Activated T-cell treated with anti-CD3 and anti-CD28 coated beads for 24 hours (primary cell): ENCODE measurements at regions not wholly inside any gene's neighbourhood (a gene's known extent, or its start where the extent isn't known, plus 50 kb on each side); places are given as distances from the start of the nearest gene placed in this dataset.

Source experiments
- DNase-seq: peaks from one replicate; pipeline ENCODE4 v3.0.0-alpha.2; 2020; ENCODE audit warnings: low read depth

DNA sequence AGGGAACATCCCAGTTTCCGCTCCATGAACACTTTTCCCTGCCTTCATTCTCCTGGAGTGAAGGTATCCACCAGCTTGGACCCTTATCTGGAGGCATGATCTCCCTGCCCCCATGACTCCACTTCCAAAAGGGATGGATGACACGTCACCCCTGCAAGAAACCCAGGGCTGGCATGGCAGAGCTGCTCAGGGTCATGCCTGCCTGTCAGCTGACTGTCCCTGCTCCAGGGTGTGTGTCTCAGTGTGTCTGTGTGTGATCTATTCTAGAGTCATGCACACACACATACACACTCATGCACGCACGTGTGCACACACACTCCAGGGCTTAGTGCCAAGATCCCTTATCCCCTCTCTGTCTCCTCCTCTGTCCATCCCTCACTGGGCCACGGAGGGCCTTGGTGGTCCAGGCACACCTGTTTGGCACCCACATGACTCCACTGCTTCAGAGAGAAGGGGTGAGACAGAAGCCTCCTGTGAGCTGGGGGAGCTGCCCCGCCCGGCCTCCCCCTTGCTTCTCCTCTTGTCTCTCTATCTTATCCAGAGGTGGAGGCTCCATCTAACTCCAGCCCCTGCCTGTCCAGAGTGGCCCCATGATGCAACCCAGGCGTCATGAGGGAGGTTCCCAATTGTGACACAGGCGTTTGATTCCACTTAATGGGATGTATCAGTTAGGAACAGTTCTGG is 290.9 kb downstream of the CDC5L start:
- DNase-seq: no peak

DNA sequence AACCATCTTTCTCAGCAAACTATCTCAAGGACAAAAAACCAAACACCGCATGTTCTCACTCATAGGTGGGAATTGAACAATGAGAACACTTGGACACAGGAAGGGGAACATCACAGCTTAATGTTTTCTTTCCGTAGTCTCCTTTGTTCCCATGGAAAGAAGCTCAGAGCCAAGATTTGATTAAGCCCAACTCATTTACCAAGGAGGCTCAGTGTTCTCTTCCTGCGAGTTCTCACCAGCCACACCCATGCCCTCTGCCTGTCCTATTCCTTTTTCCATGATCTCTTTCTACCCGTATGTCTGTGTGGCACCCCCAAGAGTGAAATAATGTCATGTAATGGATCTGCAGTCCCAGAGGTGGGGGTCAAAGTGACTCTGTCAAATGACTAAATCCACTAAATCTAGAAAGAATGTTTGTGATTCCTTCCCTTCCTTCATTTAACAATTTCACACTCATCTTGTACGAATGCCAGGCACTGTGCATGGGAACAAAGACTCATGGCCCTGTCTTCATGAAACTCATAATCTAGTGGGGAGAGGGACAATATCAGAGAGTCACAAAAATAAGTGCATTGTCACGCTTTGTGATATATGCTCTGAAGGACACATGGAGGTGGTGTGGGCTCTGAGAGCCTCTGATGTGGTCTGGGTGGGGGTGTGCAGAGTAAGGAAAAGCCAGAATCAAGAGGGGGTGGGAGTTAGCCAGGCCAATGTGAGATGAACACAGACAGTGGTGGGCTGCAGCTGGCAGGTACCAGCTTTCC is 292.1 kb downstream of the CDC5L start:
- DNase-seq: no peak

DNA sequence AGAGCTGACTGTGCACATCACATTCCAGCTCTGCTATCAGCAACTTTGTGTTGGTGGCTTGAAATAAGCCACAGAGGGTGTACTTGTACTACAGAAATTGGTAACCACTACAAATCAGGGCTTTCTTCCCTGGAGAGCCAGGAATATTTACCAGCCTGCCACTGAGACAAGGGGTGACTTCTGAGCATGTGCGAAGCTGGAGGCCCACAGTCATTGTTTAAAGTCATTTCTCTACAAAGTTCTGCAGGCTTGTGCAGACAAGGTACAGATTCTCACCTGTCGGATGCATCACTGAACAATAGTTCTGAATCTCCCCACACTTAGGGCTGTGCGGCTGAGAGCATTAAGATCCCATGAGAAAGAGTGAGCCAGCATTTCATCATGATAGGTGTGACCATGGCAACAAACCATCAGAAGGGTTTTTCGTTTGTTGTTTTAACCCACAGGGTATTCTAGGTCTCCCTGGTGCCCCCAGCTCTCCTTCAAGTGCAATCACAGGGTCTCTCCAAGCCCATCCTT is 292.8 kb downstream of the CDC5L start:
- no peak for DNase-seq

DNA sequence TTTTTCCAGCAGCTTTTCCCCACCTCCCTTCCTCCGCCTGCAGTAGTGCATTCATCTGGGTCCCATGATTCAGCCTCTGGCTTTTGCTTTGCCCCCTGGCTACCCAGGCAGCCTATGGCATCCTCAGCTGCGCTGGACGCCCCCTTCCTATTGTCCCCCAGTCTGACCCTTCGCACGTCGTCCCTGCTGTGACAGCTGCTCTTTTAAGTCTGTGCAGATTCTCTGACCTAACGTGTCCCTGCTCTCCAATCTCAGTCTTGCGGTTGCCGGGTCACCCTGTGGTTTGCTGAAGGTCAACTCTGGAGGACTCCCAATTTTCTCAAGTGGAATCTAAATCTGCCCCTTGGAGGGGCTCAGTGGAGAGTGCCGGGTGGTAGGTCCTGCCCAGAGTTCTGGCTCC is 294.3 kb downstream of the CDC5L start:
- no peak for DNase-seq

DNA sequence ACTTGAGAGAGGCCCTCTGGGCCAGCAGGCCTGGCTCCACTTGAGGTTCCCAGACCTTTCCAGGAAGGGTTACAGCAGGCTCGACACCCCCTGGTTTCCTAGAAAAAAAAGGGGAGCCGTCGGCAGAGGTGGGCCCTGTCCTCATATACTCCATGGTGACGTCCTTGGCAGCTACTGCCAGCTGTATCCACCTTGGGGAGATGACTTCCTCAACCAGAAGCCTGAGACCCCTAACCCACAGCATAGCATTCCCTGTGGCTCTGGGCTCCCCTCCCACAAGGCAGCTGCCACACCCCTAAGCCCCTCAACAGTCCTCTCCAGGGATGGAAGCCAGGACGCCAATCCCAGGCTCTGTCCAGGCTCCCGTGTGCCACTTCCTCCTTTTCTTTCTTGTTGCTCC is 294.8 kb downstream of the CDC5L start:
- DNase-seq: no peak

DNA sequence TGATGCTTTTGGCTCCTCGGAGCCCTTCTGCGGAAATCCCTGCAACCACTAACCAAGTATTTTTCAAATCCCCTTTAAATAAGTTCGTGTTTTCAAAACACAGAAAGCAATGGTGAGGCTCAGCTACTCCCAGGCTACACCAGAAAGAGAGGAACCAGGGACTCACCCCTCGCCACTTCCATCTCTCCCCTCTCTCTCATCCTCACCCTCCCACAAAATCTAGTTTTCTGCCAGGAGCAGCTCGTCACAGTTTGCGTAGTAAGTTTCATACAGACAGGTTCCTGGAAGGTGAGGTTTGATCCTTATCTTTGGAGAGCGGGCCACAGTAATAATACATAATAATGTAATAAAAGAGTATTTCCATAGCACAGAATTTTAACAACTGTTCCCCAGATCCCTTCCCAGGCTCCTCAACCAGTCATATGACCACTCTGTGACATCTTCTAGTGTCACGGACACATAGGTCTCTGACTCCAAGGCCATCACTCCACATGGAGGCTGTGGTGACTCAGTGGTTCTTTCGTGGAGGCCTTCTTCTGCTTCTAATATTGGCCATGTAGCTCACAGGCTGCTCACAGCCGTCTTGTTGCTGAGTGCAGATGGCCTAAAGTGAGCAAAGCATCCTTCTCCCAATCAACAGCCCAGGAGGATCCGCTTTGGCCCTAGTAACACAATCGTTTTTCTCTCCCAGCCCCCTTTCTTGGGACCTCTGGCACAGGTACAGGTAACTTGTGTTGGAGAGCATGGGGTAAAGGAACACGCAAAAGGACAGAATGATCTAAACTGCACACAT is 295.7 kb downstream of the CDC5L start:
- no peak for DNase-seq

DNA sequence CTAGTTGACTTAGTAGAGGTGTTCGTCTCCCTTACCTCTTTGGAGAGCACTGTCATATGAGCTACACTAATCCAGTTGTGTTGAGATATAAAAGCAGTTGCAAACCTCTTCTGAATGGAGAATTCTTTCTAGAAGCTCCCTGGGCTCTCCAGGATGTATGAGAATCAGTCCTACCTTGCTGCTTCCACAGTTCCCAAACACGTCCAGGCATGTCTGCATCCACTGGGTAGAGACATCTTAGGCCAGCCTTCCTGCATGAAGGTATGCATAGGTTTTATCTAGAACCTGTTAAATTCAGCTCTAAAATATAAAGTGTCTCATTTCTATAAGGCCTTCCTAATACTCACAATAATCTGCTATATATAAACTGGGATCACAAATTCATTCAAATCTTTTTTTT is 297.7 kb downstream of the CDC5L start:
- DNase-seq: no peak

DNA sequence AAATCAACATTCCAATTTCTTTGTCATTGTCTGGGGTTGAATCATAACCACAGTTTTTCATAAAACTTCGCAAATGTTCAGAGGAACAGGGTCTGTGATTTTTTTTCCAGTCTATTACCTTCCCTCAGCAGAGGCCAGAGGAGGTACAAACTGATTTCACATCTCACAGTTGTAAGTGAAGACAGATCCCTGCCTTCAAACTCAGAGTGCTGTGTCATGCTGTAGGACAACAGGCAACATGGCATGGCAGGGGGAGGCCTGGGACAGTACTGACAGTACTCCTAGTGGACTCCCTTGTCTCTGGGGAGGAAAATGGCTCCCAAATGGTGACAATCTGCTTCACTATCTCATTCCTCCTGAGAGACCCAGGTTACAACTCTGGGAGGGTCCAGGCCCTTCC is 308.6 kb downstream of the CDC5L start:
- DNase-seq: no peak

DNA sequence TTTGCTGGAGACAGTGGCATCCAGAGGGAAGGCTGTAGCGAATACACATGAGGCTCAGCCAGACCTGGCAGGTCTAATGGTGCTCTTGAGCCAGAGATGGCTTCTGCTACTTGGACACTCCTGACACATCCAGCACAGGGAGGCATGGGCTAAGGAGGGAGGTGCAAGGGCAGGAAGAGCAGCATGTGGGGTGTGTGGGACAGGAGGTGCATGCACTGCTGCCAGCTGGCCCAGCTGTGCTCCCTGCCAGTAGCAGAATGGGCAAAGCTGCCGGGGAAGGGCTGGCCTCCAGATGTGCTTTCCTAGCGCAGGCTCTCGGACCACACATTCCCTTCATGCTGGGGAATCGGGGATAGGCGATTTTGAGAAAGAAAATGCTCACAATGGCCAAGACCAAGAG is 309.2 kb downstream of the CDC5L start:
- DNase-seq: no peak

DNA sequence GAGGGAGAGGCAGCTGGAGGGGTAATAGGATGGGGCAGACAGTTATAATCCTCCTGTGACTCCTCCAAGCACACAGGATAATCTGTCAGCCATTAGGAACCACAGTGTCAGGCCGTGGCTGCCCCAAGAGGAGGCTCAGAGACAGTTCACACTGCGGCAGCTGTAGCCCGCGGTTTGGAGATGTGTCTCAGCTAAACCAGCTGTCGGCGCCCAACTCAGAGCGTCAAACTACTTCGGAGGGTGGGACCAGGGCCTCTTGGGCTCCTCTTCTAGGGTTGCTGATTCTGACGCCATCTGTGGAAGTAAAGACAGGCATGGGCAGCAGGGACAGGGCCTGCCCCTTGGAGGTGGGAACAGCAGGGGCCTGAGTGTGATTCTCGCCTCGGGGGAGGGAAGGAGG is 309.8 kb downstream of the CDC5L start:
- no peak for DNase-seq

DNA sequence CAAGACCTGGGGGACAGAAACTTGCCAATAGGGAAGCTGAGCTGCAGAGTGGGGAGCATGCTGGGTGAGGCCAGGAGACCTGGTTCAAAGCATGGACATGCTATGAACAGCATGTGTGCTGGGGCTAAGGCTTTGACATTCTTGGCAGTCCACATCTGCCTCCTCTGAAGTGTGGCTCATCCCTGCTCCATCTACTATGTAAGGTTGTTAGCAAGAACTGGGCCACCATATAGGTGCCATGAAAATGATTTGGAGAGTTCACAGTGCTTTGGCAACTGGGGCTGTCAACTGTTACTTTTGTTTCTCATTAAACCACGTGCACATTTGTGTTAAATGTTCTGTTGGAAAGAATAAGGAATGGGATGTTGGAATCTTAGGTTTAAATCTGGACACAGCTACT is 311.1 kb downstream of the CDC5L start:
- no peak for DNase-seq

DNA sequence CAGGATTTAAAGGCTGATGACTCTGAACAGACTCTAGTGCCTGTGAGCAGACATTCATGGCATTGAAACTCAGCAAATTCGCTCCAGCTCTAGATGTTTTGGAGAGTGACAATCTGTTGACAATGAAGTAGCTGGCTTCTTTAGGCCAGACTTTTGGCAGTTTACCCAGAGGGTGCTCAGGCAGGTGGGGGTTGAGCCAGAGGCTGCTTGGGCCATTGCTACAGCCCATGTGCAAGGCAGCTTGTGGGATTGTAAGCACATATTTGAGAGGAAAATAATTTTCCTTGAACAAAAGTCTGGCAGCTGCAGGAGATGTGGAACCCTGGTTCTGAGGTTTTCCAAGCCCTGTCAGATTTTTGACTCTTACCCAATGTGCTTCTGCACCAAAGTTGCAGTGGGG is 311.6 kb downstream of the CDC5L start:
- no peak for DNase-seq

DNA sequence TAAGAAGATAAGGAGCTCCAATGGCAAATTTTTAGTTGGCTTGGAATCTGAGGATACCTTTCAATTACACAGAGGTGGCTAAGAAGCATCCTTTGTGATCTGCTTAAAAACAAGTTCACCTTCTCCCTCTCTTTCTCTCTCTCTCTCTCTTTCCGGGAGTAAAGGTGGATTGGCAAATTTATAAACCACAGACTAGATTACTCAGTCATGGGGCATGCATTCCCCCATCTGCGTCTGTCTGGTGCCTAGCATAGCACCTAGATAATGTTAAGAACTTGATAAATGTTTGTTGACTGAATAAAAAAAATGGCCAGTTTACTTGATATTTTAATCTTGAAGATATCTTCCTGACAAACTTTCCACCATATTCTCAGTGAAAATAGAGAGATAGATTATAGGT is 312.3 kb downstream of the CDC5L start:
- no peak for DNase-seq

DNA sequence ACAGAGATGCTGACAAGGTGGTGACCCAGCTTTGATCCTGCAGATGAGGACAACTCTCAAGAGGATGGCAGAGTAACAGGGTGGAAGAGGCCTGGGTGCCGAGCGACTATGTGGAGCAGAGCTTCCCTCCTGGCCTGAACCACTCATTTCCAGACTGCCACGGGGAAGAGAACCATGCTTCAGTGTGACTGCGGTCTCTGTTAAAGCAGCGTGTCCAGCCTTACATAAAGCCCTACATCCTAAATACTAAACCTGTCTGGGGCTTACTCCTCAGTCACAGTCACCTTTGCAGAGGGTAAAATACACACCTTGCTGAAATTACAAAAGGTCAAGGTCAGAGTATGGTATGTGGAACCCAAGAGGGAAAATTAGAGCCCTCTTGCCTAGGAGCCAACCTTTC is 312.9 kb downstream of the CDC5L start:
- DNase-seq: no peak

DNA sequence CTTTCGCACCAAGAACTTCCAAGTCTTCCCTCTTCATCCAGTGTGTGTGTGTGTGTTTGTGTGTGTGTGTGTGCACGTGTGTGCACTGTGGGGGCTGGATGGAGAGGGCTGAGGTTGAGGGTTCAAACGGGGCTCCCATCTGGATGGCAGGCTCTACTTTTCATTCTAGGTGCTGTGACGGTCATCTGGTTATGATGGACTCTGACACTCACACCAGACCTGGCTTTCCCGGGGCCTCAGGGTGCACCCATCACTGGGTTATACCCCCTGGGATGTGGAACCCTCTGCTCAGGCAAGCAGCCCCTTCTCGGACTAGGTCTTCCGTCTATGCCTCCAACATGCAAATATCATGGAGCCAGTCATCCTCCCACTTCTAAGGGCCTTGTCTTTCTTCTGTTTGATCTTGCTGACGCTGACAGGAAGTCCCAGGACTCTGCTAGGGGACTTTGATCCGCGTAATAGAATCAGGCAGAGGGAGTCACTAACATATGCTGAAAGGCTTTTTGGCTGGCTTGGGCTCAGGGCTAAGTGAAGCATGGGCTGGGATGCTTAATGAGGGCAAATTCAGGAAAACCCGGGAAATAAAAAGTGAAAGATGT is 313.6 kb downstream of the CDC5L start:
- DNase-seq: no peak

DNA sequence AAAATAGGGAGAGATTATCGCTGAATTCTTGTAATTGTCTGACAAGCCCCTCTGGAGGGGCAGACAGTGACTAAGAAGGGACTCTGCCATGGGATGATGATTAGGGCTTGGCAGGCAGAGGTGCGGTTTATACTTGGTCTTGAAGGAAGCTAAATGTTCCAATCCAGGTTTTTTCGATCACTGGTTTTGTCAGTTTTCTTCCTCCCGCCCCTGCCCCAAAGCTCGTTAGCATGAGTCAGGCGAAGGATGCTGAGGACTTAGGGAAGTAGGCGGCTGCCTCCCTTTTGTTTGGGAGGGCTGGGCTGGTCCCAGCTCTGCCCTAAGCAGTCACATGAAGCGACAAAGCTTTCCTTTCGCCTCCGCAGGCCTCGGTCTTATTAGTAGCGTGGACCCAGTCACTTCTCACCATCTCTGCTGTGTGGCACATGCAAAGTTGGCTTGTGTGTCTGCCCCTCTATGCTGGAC is 314.2 kb downstream of the CDC5L start:
- no peak for DNase-seq

DNA sequence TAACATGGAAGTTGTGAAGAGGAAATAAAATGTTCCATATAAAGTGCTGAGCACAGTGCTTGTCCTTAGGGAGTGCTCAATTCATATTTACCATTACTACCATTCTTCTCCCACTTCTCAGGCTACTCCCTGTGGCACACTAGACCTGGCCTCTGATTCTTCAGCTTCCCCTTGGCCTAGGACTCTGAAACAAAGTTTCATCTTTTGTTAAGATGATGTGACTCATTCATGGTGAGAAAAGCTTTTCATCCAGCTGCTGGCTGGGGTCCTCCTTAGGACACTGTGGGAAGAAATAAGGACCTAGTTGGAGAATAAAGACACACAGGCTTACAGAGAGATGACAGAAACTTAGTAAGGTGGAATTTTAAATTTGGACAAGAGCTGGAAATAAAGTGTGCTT is 314.8 kb downstream of the CDC5L start:
- DNase-seq: no peak

DNA sequence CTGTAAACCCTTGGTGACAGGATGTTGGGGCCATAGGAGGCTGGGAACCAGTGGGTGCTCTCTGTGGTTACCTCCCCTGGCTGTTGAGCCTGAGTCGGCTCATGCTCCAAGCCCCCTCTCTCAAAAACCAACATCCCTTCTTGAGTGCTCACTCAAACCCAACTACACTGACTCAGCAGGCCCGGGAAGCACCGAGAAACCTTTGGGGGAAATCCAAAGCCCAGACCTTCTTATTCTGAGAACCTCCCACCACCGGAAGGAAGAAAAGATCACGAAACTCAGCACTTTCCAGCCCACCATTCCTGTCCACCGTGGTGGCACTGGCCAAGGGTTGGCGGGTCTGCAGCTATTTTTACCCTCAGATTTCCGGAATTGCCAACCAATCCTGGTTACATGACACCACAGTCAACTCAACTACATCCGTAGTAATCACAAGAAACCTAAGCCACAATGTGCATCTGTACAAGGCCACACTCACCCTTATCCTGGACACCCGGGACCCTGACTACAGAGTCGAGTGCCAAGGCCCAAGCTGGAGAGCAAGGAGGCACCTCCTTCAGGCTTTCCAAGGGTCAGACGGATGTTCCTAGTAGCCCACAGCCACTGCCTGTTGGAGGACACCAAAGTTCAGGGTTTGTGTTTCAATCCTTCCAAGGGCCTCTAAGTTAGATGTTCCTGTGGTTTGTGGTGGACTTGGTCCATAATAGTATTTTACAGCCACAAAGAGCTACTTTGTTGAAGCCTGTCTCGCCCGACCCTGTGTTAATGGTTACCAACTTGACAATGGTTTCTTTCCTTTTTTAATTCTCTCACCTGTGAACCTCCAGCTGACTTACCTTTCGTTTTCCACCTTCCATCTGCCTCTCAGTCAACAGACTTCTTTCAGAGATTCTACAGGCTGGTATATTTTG is 317.0 kb downstream of the CDC5L start:
- DNase-seq: peak; percentile 18

DNA sequence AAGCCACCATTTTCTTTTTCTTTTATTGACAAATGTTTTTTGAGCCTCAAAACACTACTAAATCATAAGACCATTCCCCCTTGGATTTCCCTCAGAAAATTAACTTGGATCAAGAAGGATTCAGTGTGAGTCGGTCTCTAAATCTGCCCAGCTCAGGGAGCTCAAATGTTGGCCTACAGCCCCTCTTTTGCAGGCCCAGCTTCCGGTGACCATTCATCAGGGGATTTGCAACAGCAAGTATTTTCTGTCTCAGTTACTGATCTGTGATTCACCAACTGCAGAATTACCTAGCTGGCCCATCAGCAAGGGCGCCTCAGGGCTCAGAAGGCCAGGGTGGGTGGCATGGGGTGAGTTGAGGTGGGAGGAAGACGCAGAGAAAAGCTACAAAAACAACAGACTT is 318.1 kb downstream of the CDC5L start:
- no peak for DNase-seq

DNA sequence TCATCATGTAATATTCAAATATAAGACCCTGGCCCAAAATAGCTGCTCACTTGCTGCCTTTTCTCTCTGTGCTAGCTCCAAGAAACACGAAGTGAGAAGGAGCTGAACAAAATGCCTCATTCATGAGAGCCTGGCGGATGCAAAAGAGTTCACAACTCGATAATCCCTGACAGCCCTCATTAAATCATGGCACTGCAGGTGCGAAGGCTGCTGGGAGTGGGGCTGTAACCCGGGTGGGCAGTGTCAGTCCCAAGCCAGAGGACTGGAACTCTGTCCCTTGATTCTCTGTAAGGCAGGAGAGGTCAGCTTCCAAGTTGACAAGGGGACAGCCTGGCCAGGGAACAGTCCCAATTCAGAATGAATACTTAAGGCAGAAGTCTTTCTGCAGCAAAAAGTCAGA is 318.5 kb downstream of the CDC5L start:
- no peak for DNase-seq

DNA sequence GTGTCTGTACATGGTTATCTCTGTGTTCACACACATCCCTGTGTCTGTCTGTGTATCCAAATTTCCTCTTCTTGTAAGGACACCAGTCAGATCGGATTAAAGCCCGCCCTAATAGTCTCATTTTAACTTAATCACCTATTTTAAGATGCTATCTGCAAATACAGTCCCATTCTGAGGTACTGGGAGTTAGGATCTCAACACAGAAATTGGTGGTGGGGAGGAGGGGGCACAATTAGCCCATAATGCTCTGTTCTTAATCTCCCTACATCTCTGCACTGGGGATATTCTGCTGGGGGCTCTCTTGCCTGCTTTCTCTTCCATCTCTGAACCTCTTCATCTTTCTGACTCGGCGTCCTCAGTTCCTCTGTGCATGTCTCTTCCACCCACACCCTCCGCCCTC is 320.7 kb downstream of the CDC5L start:
- DNase-seq: no peak
